MM.1S (cell line): ENCODE measurements at regions not wholly inside any gene's neighbourhood (a gene's known extent, or its start where the extent isn't known, plus 50 kb on each side); places are given as distances from the start of the nearest gene placed in this dataset.

Experiments
- EZH2 ChIP-seq: fragments of 300-600 bp; sonication (generic); optimal IDR thresholded peaks from 2 replicates; pipeline ENCODE3; 2017; ENCODE audit warnings: low read depth, mild to moderate bottlenecking, antibody characterized with exemption, low read length, mixed read lengths
- TF ChIP-seq, protein P1 (sequence below): fragments of 300-600 bp; sonication (generic); IDR thresholded peaks from 2 replicates; pipeline ENCODE4 v1.5.1; 2016; ENCODE audit warnings: antibody characterized with exemption, low read length, mixed read lengths

DNA sequence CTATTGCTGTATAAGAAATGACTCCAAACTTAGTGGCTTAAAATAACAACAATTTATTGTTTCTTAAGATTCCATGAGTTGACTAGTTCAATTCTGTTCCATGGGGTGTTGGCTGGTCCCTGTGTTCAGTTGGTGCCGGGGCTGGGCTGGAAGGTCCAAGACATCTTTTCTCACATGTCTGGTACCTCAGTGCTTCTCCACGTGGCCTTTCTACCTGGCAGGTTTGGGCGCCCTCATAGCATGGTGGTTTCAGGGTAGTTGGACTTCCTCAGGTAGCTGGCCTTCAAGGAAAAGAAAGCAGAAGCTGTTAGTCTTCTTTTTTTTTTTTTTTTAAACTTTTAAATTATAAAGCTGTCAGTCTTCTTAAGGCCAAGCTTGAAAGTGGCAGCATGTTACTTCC is 104.6 kb upstream of the LIMCH1 start:
- TF ChIP-seq, protein P1, sequence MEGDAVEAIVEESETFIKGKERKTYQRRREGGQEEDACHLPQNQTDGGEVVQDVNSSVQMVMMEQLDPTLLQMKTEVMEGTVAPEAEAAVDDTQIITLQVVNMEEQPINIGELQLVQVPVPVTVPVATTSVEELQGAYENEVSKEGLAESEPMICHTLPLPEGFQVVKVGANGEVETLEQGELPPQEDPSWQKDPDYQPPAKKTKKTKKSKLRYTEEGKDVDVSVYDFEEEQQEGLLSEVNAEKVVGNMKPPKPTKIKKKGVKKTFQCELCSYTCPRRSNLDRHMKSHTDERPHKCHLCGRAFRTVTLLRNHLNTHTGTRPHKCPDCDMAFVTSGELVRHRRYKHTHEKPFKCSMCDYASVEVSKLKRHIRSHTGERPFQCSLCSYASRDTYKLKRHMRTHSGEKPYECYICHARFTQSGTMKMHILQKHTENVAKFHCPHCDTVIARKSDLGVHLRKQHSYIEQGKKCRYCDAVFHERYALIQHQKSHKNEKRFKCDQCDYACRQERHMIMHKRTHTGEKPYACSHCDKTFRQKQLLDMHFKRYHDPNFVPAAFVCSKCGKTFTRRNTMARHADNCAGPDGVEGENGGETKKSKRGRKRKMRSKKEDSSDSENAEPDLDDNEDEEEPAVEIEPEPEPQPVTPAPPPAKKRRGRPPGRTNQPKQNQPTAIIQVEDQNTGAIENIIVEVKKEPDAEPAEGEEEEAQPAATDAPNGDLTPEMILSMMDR: no peak
- no peak for TF ChIP-seq EZH2
